ENCODE measurements at regions not wholly inside any gene's neighbourhood (a gene's known extent, or its start where the extent isn't known, plus 50 kb on each side); places are given as distances from the start of the nearest gene placed in this dataset.
"Not testable (repeated sequence)": the region's sequence is repeated elsewhere in the genome, so short reads cannot be mapped to it uniquely, and the experiment has no call there.

DNA sequence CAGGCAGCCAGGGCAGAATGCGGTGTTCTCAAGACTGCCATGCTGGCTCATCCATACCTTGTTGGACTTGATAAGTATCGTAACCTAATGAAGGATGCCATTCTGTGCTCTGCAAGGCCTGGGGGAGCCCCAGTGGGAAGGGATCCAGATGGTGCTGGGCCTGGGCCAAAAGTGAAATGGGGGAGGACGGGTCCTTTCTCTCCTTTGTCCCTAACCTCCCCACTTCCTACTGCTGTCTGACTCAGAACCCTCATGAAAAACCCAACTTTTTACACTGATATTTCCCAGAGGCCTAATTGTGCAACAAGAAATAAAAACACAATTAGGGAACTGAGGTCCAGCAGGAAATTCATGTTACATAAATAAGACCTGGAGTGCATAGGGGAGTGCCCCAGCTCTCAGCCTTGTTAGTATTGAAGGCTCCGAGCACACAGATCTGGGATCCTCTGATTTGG is 193.7 kb upstream of the SVIL start:
- no peak for DNase-seq (ENCODE audit: low spot score)

DNA sequence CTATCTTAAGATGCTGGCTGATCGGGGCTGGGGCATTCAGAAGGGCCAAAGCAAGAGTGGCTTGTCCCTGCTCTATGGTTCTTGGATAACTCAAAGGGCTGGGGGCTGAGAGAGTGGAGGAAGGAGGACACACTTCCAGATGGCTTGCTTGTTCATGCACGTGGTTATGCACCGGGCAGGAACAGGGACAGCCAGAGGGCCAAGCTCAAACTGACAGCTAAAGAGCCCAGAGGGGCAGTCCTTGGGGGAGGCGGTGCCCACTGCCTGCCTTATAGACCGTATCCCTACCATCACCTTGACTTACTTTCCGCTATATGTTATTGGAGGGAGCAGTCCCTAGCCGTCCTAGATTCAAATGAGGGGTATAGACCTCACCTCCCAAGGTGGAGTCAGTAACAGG is 192.7 kb upstream of the SVIL start:
- DNase-seq (ENCODE audit: low spot score), result no peak

DNA sequence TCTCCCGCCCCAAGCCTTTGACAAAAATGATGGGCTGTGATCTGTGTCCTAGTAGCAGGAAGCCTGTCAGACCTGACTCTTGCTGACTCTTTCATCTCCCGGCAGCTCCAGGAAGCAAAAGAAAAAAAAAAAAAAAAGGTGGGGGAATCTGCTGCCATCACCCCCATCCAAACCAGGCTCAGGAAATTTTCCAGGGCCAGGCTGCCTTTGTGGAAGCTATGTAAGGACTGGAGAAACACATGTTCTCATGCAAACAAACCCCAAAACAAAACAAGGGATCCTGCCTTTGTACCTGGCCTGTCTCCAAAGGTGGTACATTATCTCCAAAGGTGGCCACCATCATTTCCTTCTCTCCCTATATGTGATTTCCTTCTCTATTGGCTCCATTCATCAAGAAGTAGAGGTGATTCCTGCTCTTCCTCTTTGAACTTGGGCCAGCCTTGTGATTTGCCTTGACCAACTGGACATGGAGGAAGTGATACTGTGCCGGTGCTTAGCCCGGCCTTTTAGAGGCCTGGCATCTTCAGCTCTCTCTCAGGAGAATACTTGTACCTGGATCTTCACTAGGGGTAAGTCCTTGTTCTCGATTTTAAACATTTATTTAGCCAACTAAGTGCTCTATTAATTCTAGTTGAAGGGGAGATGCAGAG is 192.2 kb upstream of the SVIL start:
- DNase-seq (ENCODE audit: low spot score), result no peak

DNA sequence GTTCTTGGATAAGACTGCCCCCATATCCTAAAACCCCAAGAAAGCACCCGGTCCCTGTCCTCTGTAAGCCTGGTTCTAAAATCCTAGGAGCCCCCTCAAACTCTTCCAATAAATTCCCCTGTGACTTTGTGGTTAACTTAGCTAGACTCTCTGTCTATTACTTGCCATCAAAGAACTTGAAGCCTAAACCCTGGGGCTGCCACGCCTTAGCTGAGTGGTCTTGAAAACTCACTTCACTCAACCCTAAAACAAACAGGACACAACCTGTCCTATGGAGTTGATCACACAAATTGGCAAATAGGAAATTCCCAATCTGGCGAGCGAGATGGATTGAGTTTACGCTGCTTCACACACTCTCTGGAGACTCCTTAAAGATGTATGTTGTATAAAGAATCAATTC is 191.4 kb upstream of the SVIL start:
- no peak for DNase-seq (ENCODE audit: low spot score)

DNA sequence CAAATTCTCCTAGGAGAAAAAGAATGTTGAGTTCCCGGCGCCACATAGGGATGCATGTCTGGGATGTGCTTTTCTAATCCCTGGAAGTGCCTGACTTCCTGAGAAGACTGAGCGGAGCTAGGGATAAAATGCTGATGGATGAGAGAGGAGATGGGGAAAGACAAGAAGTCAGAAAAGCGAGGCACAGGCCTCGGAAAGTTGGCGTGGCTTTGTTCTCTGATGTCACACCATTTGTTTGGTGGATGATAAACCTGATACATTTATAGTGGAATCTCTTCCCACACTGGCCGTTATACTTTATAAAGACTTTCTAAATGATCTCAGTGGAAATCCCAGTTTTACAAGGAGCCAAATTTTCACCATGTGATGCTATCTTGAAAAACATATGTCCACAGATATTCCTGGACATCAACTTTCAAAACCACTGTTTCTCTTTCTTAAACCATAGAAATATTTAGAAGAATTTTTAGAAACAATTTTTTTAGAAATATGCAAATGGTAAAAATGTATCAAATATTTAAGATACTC is 188.8 kb upstream of the SVIL start:
- DNase-seq (ENCODE audit: low spot score), result no peak

DNA sequence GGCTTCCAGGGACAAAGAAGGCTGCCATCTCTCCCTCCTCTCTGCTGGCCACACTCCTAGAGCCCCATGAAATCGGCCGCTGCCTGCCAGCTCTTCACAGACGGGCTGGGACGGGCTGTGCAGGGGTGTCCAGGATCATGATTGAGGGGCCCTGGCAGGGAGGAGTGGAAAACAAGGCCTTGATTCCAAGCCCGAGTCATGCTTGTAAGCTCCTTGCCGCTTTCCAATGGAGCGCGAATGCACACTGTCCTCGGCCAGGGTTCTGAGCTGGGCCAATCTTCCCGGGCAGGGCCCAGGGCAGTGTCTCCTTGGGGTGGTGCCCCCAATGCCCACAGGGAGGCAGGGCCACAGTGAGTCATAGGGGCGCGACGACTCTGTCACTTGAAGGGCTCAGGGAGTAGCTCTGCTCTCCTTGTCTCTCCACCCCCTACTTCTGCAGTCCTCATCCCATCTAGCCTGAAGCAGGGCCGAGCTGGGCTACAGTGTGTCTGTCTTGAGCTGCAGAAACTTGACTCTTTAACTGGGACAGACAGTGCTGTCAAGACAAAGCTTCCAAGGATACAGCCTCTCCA is 186.2 kb upstream of the SVIL start:
- no peak for DNase-seq (ENCODE audit: low spot score)

DNA sequence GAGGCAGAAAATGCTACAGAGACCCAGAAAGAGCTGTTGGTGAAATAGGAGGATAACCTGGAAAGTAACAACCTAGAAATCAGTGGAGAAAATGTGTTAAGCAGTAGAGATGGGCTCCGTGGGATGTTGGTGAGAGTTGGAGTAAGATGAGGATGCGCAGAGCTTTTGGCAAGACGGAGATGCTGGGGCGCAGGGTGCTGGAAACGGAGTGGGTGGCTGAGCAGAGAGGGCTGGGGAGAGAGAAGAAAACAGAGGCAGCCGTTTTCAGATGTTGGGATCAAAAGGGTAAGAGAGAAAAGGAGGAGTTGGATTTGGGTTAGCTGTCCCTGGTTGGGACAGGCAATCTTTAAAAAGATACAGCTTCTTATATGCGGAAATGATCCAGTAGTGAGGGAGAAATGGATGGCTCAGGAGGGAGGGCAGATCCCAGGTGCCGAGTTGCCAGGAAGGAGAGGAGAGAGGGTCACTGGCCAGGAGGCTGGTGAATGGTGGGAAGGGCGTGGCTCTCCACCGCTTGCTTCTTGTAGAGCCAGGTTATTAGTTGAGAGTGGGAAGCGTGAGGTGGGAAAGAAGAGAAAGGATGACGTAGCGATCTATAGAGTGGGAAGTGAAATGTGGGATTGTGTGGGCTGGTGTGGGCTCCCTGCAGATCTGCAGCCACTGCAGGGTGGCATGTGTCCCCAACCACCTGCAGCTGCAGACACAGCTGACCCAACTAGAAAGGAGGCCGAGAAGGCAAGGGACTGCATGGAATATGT is 182.2 kb upstream of the SVIL start:
- no peak for DNase-seq (ENCODE audit: low spot score)

DNA sequence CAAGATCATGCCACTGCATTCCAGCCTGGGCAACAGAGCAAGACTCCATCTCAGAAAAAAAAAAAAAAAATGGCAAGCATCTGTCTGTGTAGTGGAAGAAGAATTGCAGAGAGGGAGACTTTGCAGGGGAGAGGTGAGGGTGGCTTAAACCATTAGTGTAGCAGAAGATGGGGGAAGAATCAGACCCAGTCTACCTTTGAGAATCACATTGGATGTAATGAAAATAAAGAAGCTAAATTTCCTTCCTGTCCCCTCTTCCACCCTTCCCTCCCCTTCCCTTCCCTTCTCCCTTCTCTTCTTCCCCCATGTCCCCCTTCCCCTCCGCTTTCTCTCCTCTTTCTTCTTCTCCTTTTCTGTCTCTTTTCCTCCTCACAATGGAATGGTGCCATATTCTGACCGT is 180.8 kb upstream of the SVIL start:
- DNase-seq (ENCODE audit: low spot score), result no peak

DNA sequence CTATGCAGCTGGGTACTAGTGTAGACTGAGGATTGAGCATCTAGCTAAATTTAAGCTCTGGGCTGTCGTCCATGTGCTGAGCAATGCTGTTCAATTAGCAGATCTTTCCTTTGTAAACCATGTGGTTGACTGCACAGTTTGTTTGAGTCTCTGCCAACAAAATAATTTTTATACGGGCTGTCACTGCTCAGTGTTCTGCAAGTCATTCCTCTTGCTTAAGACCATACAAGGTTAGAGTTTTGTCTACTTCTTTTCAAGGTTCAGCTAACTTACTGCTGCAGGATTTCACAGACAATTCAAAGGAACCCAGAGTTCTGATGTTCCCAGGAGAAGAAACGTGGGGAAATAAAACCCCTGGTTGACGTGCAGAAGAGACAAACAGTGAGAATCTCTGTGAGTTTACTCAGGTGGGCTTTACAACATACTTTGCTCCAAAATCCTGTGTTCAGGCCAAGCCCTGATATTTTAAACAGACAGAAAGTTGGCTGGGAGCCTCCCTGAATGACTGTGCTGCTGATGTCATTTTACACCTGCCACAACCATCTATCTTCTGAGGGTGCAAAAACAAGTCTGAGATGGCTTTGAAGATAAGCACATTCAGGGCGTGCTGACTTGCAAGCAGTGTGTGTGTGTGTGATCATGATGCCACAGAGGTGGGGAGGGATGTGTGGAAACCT is 177.1 kb upstream of the SVIL start:
- DNase-seq (ENCODE audit: low spot score), result no peak

DNA sequence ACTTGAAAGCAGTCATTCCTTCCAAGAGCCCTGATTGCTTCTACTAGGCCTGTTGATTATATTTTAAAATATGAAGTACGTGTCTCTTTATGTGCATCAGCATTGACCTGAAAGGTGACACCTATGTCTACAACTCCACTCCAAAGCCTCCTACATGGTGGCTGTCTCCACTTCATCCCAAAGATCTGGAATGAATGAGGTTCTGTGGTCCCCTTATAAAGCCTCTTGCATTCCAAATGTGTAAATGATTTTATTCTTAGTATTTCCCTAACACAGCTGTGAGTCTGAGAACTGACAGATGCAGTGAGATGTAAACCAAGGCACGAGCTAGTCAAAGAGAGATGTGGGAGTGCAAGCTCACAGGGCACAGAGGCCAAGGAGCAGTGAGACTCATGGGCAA is 176.0 kb upstream of the SVIL start:
- DNase-seq (ENCODE audit: low spot score), result no peak

DNA sequence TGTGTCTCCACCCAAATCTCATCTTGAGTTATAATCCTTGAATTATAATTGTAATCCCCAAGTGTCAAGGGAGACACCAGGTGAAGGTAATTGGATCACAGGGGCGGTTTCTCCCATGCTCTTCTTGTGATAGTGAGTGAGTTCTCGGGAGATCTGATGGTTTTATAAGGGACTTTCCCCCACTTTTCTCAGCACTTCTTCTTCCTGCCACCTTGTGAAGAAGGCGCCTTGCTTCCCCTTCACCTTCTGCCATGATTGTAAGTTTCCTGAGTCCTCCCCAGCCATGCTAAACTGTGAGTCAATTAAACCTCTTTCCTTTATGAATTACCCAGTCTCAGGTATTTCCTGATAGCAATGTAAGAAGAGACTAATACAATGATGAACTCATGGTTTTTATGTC is 175.5 kb upstream of the SVIL start:
- not testable (repeated sequence) for DNase-seq (ENCODE audit: low spot score)

DNA sequence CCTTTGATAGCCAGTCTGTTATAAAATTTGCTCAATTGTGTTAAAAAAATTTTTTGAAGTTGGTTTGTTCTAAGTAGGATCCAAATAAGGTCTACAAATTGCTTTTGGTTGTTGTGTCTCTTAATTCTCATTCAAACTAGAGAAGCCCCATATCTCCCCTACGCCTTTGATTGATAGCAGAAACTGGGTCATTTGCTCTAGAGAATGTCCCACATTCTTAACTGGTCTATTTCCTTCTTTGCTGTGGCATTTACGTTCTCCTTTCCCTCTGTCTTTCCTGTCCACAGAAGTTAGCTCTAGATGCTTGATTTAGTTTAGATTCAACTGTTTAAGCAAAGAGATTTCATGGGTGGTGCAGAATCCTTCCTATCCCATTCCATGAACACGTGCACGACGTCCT is 174.6 kb upstream of the SVIL start:
- no peak for DNase-seq (ENCODE audit: low spot score)

DNA sequence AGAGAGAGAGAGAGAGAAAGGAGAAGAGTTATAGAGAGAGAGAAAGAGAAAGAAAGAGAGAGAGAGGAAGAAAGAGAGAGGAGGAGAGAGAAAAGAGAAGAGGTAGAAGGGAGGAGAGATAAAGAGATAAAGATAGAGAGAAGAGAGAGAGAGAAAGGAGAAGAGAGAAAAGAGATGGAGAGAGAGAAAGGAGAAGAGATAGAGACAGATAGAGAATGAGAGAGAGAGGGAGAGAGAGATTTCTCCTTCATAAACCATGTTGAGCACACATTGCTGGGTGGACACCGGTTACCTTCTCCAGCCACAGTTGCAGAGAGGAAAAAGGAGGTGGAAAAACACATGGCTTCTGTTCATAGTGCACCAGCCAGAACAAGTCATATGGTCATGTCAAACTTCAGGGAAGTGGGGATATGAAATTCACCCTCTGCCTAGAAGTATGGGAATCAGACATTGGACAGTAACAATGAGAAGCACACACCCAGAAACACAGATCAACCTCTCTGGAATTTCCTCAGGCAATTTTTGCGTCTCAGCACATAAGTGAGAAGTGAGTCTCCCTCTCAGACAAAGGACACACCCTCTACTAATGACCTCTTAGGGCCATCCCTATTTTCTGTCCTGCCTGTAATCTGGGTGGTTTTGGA is 172.5 kb upstream of the SVIL start:
- no peak for DNase-seq (ENCODE audit: low spot score)

DNA sequence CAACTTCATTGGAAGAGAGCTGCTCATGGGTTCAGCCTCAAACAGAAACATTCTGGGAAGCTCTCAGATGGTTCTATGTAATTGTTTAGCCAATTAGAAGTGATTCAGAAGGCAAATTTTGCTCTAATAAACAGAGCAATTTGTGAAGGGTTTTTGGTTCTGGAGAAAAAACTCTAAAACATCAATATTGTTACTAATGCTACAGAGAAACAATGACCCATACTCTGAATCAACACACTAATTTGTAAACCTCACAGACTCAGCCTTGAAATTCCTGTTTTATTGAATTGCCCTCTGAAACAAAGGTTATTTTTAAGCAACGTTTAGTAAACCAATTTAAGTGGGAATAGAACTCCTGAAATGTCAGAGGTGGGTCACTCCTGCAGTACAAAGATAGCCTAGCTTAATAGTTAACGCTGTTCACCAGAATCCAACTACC is 171.6 kb upstream of the SVIL start:
- no peak for DNase-seq (ENCODE audit: low spot score)

DNA sequence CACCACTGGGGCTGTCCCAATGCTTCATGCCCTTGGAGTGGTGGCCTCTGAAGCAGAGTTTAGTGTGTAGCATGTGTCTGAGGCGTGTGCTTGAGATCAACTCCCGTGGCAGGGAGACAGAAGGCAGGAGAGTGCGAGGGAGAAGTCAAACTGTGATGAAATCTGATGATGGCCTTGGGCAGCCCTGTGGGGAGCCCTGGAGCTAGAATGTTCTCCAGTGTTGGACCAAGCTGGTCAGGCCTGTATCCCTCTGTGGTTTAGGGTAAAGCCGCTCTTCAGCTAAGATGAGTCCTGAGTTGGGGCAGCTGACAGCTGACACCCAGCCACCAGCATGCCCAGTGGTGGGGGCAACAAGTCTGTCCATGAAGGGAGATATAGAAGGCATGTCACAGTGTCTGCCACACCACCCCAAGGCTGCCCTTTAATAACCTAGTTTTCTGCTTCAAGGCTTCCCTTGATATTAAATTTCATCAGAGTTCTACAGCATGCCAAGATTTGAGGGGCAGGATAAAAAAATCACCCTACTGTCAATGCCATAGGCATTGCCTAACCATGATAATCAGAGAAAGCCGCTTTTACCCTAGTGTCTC is 170.5 kb upstream of the SVIL start:
- no peak for DNase-seq (ENCODE audit: low spot score)

DNA sequence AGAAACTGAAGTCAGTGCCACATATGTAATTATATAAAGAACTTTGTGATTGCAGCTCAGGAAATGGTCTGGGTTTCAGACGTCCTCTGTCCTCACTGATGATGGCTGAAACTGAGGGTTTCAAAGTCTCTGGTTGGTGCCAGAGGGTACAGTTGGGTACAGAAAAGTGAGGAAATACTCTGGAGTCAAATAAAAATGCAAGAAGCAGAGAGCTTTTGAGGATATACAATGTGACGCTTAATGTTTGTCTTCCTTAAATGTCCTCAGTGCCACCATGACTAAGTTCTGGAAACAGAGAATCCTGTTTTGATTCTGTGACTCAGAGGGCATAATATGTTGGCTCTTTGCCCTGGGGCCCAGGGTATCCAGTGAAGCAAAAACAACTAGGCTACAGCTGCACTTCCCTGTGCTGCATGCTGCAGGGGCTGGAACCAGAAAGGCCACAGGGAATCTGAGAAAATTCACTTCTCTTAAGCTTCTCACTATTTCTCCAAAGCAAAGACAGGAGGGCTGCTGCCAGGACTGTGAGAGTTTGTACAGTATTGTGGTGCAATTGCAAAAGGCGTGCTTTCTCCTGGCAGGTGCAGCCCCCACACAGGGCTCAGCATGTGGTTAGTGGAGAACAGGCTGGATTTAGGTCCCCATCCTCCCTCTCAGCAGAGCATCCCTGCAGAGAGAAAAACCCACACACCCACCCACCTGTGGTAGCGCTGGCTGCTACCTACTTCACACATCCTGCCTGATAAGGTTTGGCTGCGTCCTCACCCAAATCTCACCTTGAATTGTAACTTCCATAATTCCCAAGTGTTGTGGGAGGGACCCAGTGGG is 169.5 kb upstream of the SVIL start:
- DNase-seq (ENCODE audit: low spot score), result no peak

DNA sequence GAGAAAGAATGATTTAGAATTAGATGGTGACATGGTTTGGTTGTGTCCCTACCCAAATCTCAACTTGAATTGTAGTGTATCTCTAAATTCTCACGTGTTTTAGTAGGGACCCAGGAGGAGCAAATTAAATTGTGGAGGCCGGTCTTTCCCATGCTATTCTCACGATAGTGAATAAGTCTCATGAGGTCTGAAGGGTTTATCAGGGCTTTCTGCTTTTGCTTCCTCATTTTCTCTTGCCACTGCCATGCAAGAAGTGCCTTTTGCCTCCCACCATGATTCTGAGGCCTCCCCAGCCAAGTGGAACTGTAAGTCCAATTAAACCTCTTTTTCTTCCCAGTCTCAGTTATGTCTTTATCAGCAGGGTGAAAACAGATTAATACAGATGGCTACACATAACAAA is 167.4 kb upstream of the SVIL start:
- no peak for DNase-seq (ENCODE audit: low spot score)

DNA sequence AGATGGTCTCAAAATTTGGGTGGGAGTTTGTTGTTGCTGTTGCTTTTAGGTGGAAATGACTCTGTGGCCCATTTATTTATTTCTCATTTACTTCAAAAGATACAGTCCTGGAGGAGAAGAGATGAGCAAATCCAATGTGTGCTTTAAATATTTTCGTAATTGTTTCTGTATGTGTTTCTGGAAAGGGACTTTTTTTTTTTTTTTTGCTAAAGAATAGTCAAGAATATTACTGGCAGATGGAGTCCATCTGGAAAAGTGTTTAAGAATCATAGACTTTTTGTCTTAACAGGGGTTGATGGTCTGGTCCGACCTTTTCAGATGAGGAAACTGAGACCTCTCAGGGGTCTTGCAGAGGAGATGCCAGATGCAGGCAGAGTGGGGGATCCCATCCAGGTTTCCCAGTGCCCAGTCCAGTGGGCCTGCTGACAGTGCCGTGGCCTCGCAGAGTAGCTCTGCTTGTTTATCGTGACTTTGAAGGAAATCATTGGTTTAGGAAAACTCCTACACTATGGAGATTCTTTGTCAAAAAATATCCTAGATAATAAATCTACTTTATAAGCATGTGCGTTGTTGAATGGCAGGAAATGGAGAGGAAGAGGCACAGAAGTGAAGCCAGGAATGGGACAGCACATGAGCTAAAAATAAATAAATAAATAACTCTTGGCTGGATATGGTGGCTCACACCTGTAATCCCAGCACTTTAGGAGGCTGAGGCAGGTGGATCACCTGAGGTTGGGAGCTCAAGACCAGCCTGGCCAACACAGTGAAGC is 164.3 kb upstream of the SVIL start:
- DNase-seq (ENCODE audit: low spot score), result no peak

DNA sequence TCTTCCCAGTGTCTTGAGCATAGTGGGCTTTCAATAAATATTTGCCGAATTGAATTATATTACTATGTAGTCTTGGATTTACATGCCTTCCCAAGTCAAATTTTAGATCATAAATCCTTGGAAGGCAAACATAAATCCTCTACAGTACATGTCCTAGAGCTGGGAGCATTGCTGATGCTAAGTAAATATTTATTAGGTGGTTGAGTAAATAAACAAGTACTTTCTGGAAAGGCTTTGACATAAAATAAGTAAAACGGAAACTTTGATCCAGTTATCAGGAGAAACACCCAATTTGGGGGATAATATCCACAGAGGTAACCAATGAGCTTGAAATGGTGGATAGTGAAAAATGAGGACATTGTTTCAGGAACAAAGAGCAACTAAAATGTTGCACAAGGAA is 162.8 kb upstream of the SVIL start:
- DNase-seq (ENCODE audit: low spot score), result no peak

DNA sequence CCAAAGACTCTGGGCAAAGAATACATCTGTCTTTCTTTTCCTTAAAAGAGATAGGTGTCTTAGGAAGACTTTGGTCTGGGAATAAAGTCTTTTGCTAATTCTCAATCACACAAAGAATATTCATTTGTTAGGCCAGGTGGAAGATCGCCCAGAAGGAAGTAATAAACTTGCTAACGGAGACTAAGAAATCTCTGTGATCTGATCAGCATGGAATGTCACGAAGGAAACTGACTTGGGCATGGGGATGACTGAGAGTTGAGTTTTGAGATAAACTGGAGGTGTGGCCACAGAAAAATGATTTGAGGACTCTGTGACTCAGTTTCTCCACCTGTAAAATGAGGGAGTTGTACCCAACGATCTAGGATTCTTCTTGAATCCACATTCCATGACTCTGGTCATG is 161.1 kb upstream of the SVIL start:
- DNase-seq (ENCODE audit: low spot score), result no peak
